GM13977 (cell line): ENCODE measurements at regions not wholly inside any gene's neighbourhood (a gene's known extent, or its start where the extent isn't known, plus 50 kb on each side); places are given as distances from the start of the nearest gene placed in this dataset.
"Not testable (repeated sequence)": the region's sequence is repeated elsewhere in the genome, so short reads cannot be mapped to it uniquely, and the experiment has no call there.

Experiments
- DNase-seq: peaks from one replicate; pipeline ENCODE4 v3.0.0; 2012; ENCODE audit warnings: low spot score
- in situ Hi-C: fragments of 300-500 bp; cut with MboI; formaldehyde crosslinking; loops from one replicate; pipeline ENCODE4 v1.12.0; 2022; ENCODE audit warnings: low sequenced_read_pairs, low pct_unique_long_range_greater_than_20kb, mixed read lengths, inconsistent platforms; ENCODE audit not compliant: unreplicated experiment
- TF ChIP-seq, protein P1 (sequence below): IDR thresholded peaks from 2 replicates; pipeline ENCODE4 v1.5.1; 2012; ENCODE audit warnings: mild to moderate bottlenecking, control low read depth; ENCODE audit not compliant: insufficient read depth; ENCODE audit errors: extremely low read depth, missing control alignments

GRCh38 chr7:73932364-73932763, 71.4 kb downstream of the TMEM270 start:
- in situ Hi-C loops = no loop called here
- no peak for DNase-seq
- TF ChIP-seq, protein P1, sequence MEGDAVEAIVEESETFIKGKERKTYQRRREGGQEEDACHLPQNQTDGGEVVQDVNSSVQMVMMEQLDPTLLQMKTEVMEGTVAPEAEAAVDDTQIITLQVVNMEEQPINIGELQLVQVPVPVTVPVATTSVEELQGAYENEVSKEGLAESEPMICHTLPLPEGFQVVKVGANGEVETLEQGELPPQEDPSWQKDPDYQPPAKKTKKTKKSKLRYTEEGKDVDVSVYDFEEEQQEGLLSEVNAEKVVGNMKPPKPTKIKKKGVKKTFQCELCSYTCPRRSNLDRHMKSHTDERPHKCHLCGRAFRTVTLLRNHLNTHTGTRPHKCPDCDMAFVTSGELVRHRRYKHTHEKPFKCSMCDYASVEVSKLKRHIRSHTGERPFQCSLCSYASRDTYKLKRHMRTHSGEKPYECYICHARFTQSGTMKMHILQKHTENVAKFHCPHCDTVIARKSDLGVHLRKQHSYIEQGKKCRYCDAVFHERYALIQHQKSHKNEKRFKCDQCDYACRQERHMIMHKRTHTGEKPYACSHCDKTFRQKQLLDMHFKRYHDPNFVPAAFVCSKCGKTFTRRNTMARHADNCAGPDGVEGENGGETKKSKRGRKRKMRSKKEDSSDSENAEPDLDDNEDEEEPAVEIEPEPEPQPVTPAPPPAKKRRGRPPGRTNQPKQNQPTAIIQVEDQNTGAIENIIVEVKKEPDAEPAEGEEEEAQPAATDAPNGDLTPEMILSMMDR = no peak

DNA sequence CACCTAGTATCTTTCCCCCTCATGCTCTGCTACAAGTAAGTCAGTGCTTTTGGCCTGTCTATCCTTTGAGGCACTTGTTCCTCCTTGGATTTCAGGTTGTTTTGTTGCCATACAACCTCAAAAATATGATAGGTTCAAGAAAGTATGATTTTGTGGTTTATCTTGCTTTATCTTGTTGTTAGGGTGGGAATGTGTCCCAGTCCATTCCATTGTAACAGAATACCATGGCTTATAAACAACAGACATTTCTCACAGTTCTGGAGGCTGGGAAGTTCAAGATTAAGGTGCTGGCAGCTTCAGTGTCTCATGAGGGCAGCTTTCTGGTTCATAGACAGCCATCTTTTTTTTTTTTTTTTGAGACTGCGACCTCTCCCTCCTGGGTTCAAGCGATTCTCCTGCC, 72.1 kb downstream of the TMEM270 start:
- no peak for DNase-seq
- TF ChIP-seq, protein P1 = no peak
- in situ Hi-C loops = no loop called here

DNA sequence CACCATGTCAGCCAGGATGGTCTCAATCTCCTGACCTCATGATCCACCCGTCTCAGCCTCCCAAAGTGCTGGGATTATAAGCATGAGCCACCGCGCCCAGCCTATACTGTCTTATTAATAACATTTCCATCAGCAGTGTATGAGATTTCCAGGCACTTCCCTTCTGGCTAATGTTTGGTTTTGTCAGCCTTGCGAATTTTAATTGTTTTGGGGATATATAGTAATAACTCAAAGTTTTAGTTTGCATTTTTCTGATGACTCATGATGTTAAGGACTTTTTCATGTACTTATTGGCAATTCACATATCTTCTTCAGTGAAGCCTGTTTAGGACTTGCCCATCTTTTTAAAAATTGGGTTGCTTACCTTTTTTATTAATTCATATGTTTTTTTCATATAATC, 76.0 kb downstream of the TMEM270 start:
- TF ChIP-seq, protein P1 = no peak
- in situ Hi-C loops = no loop called here
- no peak for DNase-seq

DNA sequence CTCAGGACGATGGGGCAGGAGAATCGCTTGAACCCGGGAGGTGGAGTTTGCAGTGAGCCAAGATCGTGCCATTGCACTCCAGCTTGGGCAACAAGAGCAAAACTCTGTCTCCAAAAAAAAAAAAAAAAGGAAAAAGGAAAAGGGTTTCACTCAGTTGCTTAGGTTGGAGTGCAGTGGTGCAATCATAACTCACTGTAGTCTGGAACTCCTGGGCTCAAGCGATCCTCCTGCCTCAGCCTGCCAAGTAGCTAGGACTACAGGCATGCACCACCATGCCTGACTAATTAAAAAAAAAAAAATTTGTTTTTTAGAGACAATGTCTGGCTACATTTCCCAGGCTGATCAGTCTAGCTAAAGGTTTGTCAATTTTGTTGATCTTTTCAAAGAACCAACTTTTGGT, 76.7 kb downstream of the TMEM270 start:
- DNase-seq, in situ Hi-C loops: not testable (repeated sequence)

GRCh38 chr7:73939528-73939927, 78.6 kb downstream of the TMEM270 start:
- in situ Hi-C loops = no loop called here
- no peak for DNase-seq
- TF ChIP-seq, protein P1 = no peak

GRCh38 chr7:73940701-73941238, 79.8 kb downstream of the TMEM270 start:
- in situ Hi-C loops = no loop called here
- TF ChIP-seq, protein P1 = no peak
- DNase-seq = no peak

DNA sequence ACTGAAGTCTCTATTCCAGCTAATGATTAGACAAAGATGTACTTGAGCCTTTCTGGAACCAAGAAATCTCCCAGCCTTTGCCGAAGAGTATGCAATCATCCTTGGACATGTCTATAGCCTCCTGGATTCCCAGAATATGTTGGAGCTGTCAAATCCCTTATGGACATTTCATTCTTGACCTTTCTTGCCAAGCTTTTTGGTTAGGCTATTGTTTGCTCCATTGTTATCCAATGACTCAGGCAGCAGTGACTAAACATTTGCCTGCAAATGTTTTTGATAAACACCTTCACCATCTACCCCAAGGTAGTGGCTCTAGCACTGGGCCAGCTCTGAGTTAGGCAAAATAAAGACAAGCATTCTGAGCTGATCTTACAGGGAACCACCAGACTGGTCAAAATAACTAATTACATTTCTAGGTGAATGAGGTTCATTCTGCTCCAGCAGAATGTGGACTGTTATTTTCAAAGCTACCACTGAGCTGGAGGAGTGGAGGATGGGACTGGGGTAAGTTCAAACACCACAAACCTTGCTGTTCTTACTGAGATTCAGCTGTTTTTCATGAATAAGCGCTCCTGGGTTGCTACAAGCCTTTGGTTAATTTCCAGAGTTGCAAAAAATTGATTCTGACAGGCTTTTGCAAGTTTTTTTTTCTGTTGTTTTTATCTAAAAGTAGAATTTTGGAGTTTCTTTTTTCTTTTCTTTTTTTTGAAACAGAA, 81.0 kb downstream of the TMEM270 start:
- in situ Hi-C loops = no loop called here
- no peak for DNase-seq

More for the DNA sequence above, 81.0 kb downstream of the TMEM270 start:
- TF ChIP-seq, protein P1 = no peak
